Mammary epithelial cell (primary cell): ENCODE measurements at regions not wholly inside any gene's neighbourhood (a gene's known extent, or its start where the extent isn't known, plus 50 kb on each side); places are given as distances from the start of the nearest gene placed in this dataset.

ENCODE experiments used
- EZH2 ChIP-seq: IDR thresholded peaks from 2 replicates; pipeline ENCODE4 v1.6.1; 2012; ENCODE audit warnings: low read length, inconsistent platforms, borderline replicate concordance
- TF ChIP-seq, protein P1 (sequence below), 2 donors: IDR thresholded peaks in 1 of 2; conservative IDR thresholded peaks in 1 of 2; 2 replicates each; pipeline ENCODE4 v1.5.1; 2011 to 2012; ENCODE audit warnings: inconsistent platforms in 2 of 2, low read length in 2 of 2, mild to moderate bottlenecking in 2 of 2, control low read depth in 1 of 2, low read depth in 1 of 2; ENCODE audit not compliant: insufficient read depth in 1 of 2; ENCODE audit errors: extremely low read depth in 1 of 2

DNA sequence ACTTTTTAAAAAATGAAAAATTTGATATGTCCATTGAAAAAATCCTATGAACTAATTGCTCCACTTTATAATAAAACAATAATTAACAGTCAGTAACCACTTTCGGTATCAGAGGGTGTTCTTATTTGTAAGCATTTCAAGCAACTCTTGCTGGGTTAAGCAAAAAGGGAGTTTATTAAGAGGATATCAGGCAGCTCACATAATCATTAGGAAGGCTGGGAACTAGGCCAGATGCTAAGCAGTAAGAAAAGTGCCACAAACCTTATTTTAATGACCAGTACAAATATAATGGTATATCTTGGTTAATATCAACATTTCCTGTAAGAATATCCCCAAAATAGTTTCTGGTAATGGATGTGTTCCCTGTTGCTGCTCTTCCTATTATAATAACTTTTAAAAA, 2618.3 kb upstream of the PCDH20 start:
- TF ChIP-seq, protein P1, sequence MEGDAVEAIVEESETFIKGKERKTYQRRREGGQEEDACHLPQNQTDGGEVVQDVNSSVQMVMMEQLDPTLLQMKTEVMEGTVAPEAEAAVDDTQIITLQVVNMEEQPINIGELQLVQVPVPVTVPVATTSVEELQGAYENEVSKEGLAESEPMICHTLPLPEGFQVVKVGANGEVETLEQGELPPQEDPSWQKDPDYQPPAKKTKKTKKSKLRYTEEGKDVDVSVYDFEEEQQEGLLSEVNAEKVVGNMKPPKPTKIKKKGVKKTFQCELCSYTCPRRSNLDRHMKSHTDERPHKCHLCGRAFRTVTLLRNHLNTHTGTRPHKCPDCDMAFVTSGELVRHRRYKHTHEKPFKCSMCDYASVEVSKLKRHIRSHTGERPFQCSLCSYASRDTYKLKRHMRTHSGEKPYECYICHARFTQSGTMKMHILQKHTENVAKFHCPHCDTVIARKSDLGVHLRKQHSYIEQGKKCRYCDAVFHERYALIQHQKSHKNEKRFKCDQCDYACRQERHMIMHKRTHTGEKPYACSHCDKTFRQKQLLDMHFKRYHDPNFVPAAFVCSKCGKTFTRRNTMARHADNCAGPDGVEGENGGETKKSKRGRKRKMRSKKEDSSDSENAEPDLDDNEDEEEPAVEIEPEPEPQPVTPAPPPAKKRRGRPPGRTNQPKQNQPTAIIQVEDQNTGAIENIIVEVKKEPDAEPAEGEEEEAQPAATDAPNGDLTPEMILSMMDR (conservative IDR thresholded peaks at IDR 0.05 in 1 of 2, IDR thresholded peaks at IDR 0.05 in 1 of 2; ENCODE audit: extremely low read depth in 1 of 2, insufficient read depth in 1 of 2, low read depth in 1 of 2, low read length in 2 of 2): no peak
- no peak for TF ChIP-seq EZH2
